GM20000 (cell line): ENCODE measurements at regions not wholly inside any gene's neighbourhood (a gene's known extent, or its start where the extent isn't known, plus 50 kb on each side); places are given as distances from the start of the nearest gene placed in this dataset.

Experiments used
- DNase-seq: peaks from one replicate; pipeline ENCODE4 v3.0.0; 2012; ENCODE audit warnings: low spot score
- CTCF ChIP-seq: IDR thresholded peaks from 2 replicates; pipeline ENCODE4 v1.5.1; 2012; ENCODE audit warnings: mild to moderate bottlenecking, control low read depth; ENCODE audit errors: extremely low read depth, missing control alignments

- DNase-seq: no peak
- no peak for TF ChIP-seq CTCF
Measured at GRCh38 chr4:77496457-77496856, 109.2 kb upstream of the CXCL13 start.

GRCh38 chr4:77500801-77501200 lies 104.8 kb upstream of the CXCL13 start:
- no peak for DNase-seq
- TF ChIP-seq CTCF: no peak

- TF ChIP-seq CTCF: no peak
- DNase-seq: no peak
Measured at GRCh38 chr4:77501240-77501639, 104.4 kb upstream of the CXCL13 start.

GRCh38 chr4:77501851-77502250 lies 103.8 kb upstream of the CXCL13 start:
- no peak for TF ChIP-seq CTCF
- DNase-seq: no peak

GRCh38 chr4:77504407-77504806 lies 101.2 kb upstream of the CXCL13 start:
- no peak for DNase-seq
- no peak for TF ChIP-seq CTCF

GRCh38 chr4:77505275-77505957 lies 100.2 kb upstream of the CXCL13 start:
- no peak for TF ChIP-seq CTCF
- DNase-seq: no peak

GRCh38 chr4:77505958-77506319 lies 99.7 kb upstream of the CXCL13 start:
- no peak for DNase-seq
- TF ChIP-seq CTCF: no peak

GRCh38 chr4:77510367-77510766 lies 95.3 kb upstream of the CXCL13 start:
- no peak for TF ChIP-seq CTCF

More at GRCh38 chr4:77510367-77510766, 95.3 kb upstream of the CXCL13 start:
- DNase-seq: no peak
